ENCODE measurements at regions not wholly inside any gene's neighbourhood (a gene's known extent, or its start where the extent isn't known, plus 50 kb on each side); places are given as distances from the start of the nearest gene placed in this dataset.

DNA sequence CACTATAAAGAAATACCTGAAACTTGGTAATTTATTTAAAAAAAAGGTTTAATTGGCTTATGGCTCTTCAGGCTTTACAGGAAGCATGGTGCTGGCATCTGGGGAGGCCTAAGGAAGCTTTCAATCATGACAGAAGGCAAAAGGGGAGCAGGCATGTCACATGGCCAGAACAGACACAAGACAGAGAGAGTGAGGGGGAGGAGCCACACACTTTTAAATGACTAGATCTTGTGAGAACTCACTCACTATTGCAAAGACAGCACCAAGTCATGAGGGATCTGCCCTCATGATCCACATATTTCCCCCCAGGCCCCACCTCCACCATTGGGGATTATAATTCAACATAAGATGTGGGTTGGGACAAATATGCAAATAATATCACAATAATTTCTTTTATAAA is 355.6 kb downstream of the DAD1 start:
- no peak overlapping the region for H3K4me3 ChIP-seq
- ATAC-seq (replicated peaks in 6 of 8): no peak
- H3K4me1 ChIP-seq (replicated peaks in 1 of 2): no peaks in the 10 kb centered on the region
- in situ Hi-C loops (cut with MboI; ENCODE audit: low pct_unique_long_range_greater_than_20kb in 2 of 9, low sequenced_read_pairs in 9 of 9, unreplicated experiment in 9 of 9): no loop called here
- H3K27ac ChIP-seq: no peak overlapping the region

- 0 to 83% (median 38%) methylated on average over 1 to 2 of the region's 2 CpGs for WGBS, 10 experiments
- H3K4me1 ChIP-seq (replicated peaks in 1 of 2): no peaks in the 10 kb centered on the region
- no peak overlapping the region for H3K4me3 ChIP-seq
- H3K27ac ChIP-seq: no peak overlapping the region
- no peak for ATAC-seq (replicated peaks in 6 of 8)
- in situ Hi-C loops (cut with MboI; ENCODE audit: low pct_unique_long_range_greater_than_20kb in 2 of 9, low sequenced_read_pairs in 9 of 9, unreplicated experiment in 9 of 9): no loop called here
Measured at GRCh38 chr14:22232933-22233332, 356.1 kb downstream of the DAD1 start.

- in situ Hi-C loops (cut with MboI; ENCODE audit: low pct_unique_long_range_greater_than_20kb in 2 of 9, low sequenced_read_pairs in 9 of 9, unreplicated experiment in 9 of 9): no loop called here
Measured at GRCh38 chr14:22232486-22232885, 356.5 kb downstream of the DAD1 start.

GRCh38 chr14:22231018-22231417 is 358.0 kb downstream of the DAD1 start:
- ATAC-seq (replicated peaks in 6 of 8): no peak
- in situ Hi-C loops (cut with MboI; ENCODE audit: low pct_unique_long_range_greater_than_20kb in 2 of 9, low sequenced_read_pairs in 9 of 9, unreplicated experiment in 9 of 9): no loop called here
- H3K4me1 ChIP-seq (replicated peaks in 1 of 2): no peaks in the 10 kb centered on the region
- WGBS, 10 experiments: 57 to 100% (median 72%) methylated on average over 1 of the region's 1 CpG; no CpG with 5 or more reads in 6 of the 10 experiments
- no peak overlapping the region for H3K27ac ChIP-seq
- no peak overlapping the region for H3K4me3 ChIP-seq

More at GRCh38 chr14:22232486-22232885, 356.5 kb downstream of the DAD1 start:
- Histone ChIP-seq H3K4me1 (replicated peaks in 1 of 2) (no peaks in the 10 kb centered on the region), H3K27ac (no peak overlapping the region), H3K4me3 (no peak overlapping the region)
- no peak for ATAC-seq (replicated peaks in 6 of 8)

GRCh38 chr14:22230517-22230916 is 358.5 kb downstream of the DAD1 start:
- Histone ChIP-seq H3K4me3 (no peak overlapping the region), H3K27ac (no peak overlapping the region), H3K4me1 (replicated peaks in 1 of 2) (no peaks in the 10 kb centered on the region)
- WGBS, 10 experiments: 14 to 100% (median 63%) methylated on average over 1 to 2 of the region's 2 CpGs; no CpG with 5 or more reads in 3 of the 10 experiments
- in situ Hi-C loops (cut with MboI; ENCODE audit: low pct_unique_long_range_greater_than_20kb in 2 of 9, low sequenced_read_pairs in 9 of 9, unreplicated experiment in 9 of 9): no loop called here
- ATAC-seq (replicated peaks in 6 of 8): no peak

GRCh38 chr14:22227084-22227483 is 361.9 kb downstream of the DAD1 start:
- no peak overlapping the region for H3K27ac ChIP-seq
- no peak overlapping the region for H3K4me3 ChIP-seq
- 60 to 100% (median 96%) methylated on average over 1 to 4 of the region's 4 CpGs; no CpG with 5 or more reads in 4 of the 10 experiments for WGBS, 10 experiments
- H3K4me1 ChIP-seq (replicated peaks in 1 of 2): no peaks in the 10 kb centered on the region
- no peak for ATAC-seq (replicated peaks in 6 of 8)
- in situ Hi-C loops (cut with MboI; ENCODE audit: low pct_unique_long_range_greater_than_20kb in 2 of 9, low sequenced_read_pairs in 9 of 9, unreplicated experiment in 9 of 9): no loop called here

DNA sequence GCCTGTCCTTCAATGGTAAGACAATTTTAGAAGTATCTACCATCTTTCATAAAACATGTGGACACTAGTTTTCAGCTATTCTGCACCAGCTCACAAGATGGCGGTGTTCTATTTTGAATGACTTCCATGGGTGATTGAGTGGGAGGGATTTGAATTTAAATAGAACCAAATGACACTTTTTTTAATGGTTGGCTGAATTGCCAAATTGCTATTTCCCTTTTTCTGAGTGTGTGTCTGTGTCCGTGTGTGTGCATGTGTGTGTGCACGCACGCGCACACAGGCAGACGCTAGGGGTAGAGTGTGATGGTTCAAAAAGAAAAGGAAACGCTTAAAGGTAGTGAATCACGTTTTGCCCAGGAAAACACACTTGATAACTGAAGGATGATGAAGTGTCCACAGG is 362.6 kb downstream of the DAD1 start:
- no peaks in the 10 kb centered on the region for H3K4me1 ChIP-seq (replicated peaks in 1 of 2)
- no peak overlapping the region for H3K27ac ChIP-seq
- no peak overlapping the region for H3K4me3 ChIP-seq
- WGBS, 10 experiments: 72 to 100% (median 95%) methylated on average over 1 to 7 of the region's 8 CpGs; no CpG with 5 or more reads in 4 of the 10 experiments
- no peak for ATAC-seq (replicated peaks in 6 of 8)
- in situ Hi-C loops (cut with MboI; ENCODE audit: low pct_unique_long_range_greater_than_20kb in 2 of 9, low sequenced_read_pairs in 9 of 9, unreplicated experiment in 9 of 9): no loop called here

GRCh38 chr14:22225516-22226140 is 363.4 kb downstream of the DAD1 start:
- H3K27ac ChIP-seq: no peak overlapping the region
- H3K4me3 ChIP-seq: no peak overlapping the region
- in situ Hi-C loops (cut with MboI; ENCODE audit: low pct_unique_long_range_greater_than_20kb in 2 of 9, low sequenced_read_pairs in 9 of 9, unreplicated experiment in 9 of 9): no loop called here
- 13 to 92% (median 77%) methylated on average over 1 to 4 of the region's 4 CpGs for WGBS, 10 experiments
- H3K4me1 ChIP-seq (replicated peaks in 1 of 2): no peaks in the 10 kb centered on the region
- ATAC-seq (replicated peaks in 6 of 8): no peak

- in situ Hi-C loops (cut with MboI; ENCODE audit: low pct_unique_long_range_greater_than_20kb in 2 of 9, low sequenced_read_pairs in 9 of 9, unreplicated experiment in 9 of 9): no loop called here
- no peaks in the 10 kb centered on the region for H3K4me1 ChIP-seq (replicated peaks in 1 of 2)
- peak in 1 of 8 experiments; percentile 36 for ATAC-seq (replicated peaks in 6 of 8)
- H3K27ac ChIP-seq: no peak overlapping the region
- 0 to 83% (median 49%) methylated on average over 1 to 3 of the region's 3 CpGs for WGBS, 10 experiments
- H3K4me3 ChIP-seq: no peak overlapping the region
Measured at GRCh38 chr14:22221508-22221907, 367.5 kb downstream of the DAD1 start.

DNA sequence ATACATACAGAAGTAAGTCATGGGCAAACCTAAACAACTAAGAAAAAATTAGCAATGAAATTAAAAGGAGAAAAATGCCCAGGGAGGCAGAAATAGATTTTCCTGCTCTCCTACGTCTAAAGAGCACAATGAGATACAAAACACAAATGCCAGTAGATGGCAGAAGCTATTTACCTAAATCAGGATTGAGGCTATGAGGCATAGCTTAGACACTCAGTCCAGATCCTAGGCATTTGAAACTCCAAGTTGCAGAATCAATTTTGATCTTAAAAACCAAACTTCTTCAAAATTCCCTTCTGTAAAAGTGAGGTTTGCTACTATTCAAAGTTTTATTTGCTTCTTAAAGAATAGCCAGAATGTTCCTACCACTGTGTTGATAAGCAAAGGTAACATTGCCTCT is 368.6 kb downstream of the DAD1 start:
- WGBS, 10 experiments: 0 to 80% (median 37%) methylated on average over 1 of the region's 1 CpG
- Histone ChIP-seq H3K4me3 (no peak overlapping the region), H3K4me1 (replicated peaks in 1 of 2) (no peaks in the 10 kb centered on the region), H3K27ac (no peak overlapping the region)
- ATAC-seq (replicated peaks in 6 of 8): peak in 3 of 8 experiments; percentile 23 to 46 (median 34)
- in situ Hi-C loops (cut with MboI; ENCODE audit: low pct_unique_long_range_greater_than_20kb in 2 of 9, low sequenced_read_pairs in 9 of 9, unreplicated experiment in 9 of 9): no loop called here

DNA sequence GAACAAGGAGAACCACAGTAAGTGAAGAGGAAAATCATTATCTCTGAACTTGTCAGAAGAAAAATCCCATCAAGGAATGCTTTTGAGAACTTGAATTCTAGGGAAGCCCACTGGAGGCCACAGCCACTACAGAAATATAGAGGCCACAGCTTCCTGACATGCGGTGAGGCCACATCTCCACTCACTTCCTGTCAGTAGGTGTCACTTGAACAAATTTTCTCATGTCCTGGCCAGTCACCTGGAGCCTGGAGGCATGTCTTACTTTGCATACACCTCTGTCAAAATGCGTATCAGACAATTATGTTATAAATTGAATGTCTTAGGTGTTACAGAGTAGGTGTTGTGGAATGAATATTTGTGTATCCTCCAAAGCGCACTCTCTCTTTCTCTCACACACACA is 370.3 kb downstream of the DAD1 start:
- in situ Hi-C loops (cut with MboI; ENCODE audit: low pct_unique_long_range_greater_than_20kb in 2 of 9, low sequenced_read_pairs in 9 of 9, unreplicated experiment in 9 of 9): no loop called here
- H3K4me1 ChIP-seq (replicated peaks in 1 of 2): no peaks in the 10 kb centered on the region
- H3K4me3 ChIP-seq: no peak overlapping the region
- 57 to 100% (median 87%) methylated on average over 1 to 2 of the region's 3 CpGs; no CpG with 5 or more reads in 4 of the 10 experiments for WGBS, 10 experiments
- no peak for ATAC-seq (replicated peaks in 6 of 8)
- H3K27ac ChIP-seq: no peak overlapping the region

- Histone ChIP-seq H3K27ac (no peak overlapping the region), H3K4me1 (replicated peaks in 1 of 2) (no peaks in the 10 kb centered on the region), H3K4me3 (no peak overlapping the region)
- ATAC-seq (replicated peaks in 6 of 8): no peak
- 3 to 96% (median 61%) methylated on average over 1 to 3 of the region's 3 CpGs; no CpG with 5 or more reads in 2 of the 10 experiments for WGBS, 10 experiments
- in situ Hi-C loops (cut with MboI; ENCODE audit: low pct_unique_long_range_greater_than_20kb in 2 of 9, low sequenced_read_pairs in 9 of 9, unreplicated experiment in 9 of 9): no loop called here
Measured at GRCh38 chr14:22213120-22213519, 375.9 kb downstream of the DAD1 start.

DNA sequence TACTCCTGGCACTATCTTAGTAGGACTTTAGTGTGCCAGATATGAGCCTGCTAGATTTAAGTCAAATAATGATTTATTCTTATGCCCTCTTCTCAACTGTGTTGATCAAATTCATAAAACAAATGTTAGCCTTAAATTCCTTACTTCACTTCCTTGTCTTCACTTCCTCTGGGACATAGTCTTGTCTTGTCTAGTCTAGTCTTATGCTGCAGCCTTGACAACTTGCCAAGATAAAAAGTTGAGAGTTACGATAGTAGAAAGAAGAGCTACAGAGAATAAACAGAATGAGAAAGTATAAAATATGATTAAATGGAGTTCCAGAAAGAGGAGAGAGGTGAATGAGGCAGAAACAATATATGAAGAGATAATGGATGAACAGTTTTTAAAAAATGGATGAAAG is 378.1 kb downstream of the DAD1 start:
- no peaks in the 10 kb centered on the region for H3K4me1 ChIP-seq (replicated peaks in 1 of 2)
- WGBS, 10 experiments: 25 to 100% (median 79%) methylated on average over 1 of the region's 1 CpG; no CpG with 5 or more reads in 1 of the 10 experiments
- ATAC-seq (replicated peaks in 6 of 8): no peak
- in situ Hi-C loops (cut with MboI; ENCODE audit: low pct_unique_long_range_greater_than_20kb in 2 of 9, low sequenced_read_pairs in 9 of 9, unreplicated experiment in 9 of 9): no loop called here
- no peak overlapping the region for H3K27ac ChIP-seq
- H3K4me3 ChIP-seq: no peak overlapping the region

DNA sequence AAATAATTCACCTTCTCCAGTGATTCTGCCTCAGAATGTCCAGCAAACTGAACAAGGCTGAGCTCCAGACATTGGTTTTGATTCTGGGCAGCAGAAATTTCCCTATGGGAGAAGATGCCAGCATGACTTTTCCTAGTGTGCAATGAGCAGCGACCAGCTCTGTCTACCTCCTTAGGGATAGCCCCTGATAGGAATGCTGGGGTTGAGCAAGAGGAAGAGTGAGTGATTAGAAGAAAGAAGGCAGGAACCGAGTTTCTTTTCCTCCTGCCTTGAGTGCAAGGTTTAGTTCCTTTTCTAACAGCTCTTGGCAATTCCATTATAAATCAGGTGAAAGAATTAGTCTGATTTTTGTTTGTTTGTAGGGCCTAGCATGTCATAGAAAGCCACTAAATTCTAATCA is 379.0 kb downstream of the DAD1 start:
- ATAC-seq (replicated peaks in 6 of 8): no peak
- in situ Hi-C loops (cut with MboI; ENCODE audit: low pct_unique_long_range_greater_than_20kb in 2 of 9, low sequenced_read_pairs in 9 of 9, unreplicated experiment in 9 of 9): no loop called here
- no peak overlapping the region for H3K4me3 ChIP-seq
- no peaks in the 10 kb centered on the region for H3K4me1 ChIP-seq (replicated peaks in 1 of 2)
- WGBS, 10 experiments: 0 to 86% (median 0%) methylated on average over 1 to 2 of the region's 2 CpGs; no CpG with 5 or more reads in 3 of the 10 experiments
- H3K27ac ChIP-seq: no peak overlapping the region
